ENCODE measurements at regions not wholly inside any gene's neighbourhood (a gene's known extent, or its start where the extent isn't known, plus 50 kb on each side); places are given as distances from the start of the nearest gene placed in this dataset.
"Not testable (repeated sequence)": the region's sequence is repeated elsewhere in the genome, so short reads cannot be mapped to it uniquely, and the experiment has no call there.

- no peak for DNase-seq
These were observed 2338.6 kb downstream of the LRRC4C start for GRCh38 chr11:39120890-39121289.

DNA sequence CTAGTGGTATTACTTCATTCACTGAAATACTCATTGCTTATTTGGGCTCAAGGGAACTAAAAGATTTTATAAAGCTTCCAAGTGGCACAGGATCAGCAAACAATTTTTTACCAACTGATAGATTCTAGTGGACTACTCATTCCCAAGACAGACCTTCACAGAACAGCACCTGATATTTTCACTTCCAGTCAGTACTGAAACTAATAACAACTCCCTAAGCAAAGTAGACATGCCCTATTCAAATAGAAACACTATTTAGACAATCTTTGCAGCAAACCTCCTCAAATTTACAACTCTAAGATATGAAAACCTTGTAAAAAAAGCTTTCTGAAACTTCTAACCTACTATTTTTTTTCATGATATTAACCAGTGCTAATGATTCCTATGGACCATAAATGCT lies 2345.8 kb downstream of the LRRC4C start:
- no peak for DNase-seq

DNA sequence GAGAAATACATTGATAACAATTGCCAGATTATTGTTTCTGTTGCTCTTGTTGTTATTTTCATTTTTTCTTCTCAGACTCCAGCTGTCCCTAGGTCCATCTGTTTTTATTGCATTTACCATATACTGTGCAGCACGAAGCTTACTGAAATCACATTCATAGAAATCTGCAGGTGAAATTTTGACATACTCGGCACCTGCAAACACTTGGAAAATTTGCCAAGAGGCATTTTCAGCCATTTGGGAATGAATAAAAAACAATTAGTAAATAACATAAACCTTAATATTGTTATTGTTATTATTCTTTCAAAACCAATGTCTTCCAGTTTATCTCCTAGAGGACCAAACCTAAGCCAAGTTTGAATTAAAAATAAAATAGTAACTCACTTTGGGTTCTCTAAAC lies 2357.2 kb downstream of the LRRC4C start:
- DNase-seq, result no peak

GRCh38 chr11:39078465-39078864 lies 2381.0 kb downstream of the LRRC4C start:
- no peak for DNase-seq

DNA sequence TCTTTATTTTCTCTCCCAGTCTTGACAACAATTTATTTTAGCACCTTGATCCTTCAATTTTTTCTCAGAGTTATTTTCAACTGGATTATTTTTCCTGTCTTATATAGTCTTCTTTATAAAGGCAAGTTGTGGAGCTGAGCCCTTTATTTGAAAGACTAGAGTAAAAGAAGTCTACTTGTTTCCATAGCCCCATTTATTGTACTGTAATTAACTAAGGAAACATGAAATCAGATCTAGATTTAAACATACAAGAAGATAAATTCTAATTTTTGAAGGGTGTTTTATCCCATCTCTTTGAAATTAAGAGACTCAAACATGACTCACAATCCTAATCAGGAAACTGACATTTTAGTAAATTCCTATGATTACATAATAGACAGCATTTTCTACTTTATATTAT lies 2421.8 kb downstream of the LRRC4C start:
- no peak for DNase-seq

DNA sequence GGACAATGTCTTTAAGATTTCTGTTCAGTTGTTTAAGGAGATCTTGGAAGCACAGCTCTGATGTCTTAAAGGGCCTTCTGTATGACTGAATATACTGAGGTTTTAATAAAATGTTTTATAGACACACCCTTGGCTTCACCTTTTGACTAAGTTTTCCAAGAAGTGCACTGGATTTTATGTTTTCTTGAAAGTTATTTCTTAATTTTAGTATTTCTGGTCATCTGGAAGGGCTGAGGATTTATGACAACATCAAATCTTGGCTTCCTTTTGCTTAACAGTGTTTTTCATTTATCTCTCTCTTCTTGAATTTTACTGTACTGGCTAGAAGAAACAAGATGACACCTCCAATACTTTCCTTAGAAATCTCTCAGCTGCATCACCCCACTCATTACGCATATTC lies 2423.4 kb downstream of the LRRC4C start:
- DNase-seq, result no peak

DNA sequence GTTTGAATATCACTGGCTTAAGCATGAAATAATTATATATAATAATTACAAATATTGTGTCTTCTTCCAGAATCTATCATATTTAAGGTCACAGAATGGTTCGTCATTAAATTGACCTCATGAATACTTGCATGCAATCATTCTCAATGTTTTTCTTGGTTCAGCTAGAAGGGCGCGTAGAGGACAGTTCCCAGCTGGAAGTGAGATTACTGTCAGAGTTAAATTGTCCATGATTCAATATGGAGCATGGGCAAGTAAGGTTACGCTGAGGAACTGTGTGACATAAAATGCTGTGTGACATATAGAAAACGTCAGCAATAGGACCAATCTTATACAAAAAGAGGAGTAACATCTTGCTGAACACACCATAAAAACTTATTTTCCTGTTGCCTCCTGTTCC lies 2423.5 kb upstream of the RAG2 start:
- no peak for DNase-seq

DNA sequence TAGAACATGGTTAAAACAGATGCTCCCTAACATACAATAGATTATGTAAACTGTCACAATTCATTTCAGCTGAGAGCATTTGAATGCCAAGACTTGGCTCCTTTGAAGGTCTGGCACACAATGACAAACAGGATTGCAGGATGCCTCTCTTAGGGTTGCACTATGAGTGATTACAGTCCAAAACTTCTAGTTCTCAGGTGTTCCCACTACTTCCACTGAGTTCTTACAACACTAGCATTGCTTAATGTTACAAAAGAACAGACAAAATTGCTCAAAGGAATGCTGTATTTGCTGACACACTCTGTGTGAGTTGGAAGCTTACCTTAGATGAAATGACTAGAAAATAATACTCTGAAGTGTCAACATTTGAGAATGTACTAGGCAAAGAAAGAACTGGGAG lies 2413.8 kb upstream of the RAG2 start:
- DNase-seq, result no peak

DNA sequence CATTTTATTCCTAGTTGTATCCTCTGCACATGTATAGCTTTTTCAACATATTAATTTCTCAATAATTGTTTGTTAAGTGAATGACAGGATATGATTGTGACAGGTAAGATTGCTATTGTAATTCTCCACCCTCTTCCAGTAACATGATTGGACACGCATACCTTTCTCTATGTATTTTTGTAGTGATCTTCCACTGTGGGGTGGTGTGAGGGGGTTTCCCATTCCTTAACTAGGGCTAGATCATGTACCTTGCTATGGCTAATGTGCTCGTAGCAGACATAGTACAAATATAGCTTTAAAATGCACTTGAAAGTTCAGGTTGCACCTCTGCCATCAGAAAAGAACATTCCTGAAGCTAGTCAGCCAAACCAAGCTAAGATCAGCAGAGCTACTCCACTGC lies 2392.8 kb upstream of the RAG2 start:
- no peak for DNase-seq

- DNase-seq, result no peak
These were observed 2392.1 kb upstream of the RAG2 start for GRCh38 chr11:38990139-38990538.

DNA sequence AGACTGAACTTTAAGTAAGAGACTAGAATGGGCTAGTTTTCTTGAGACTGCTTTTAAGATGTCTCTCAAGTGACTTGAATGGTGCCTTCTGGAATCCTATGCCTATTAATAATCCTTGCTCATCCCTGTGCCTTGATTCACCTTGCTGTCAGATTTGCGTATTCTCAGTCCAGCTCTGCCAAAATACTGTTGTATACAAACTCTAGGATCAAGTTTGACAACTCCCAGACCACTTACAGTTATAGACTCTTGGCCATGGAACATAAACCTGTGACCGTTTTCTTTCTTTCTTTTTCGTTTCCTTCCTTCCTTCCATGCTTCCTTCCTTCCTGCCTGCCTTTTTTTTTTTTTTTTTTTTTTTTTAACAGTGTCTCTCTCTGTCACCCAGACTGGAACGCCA lies 2390.9 kb upstream of the RAG2 start:
- no peak for DNase-seq

- no peak for DNase-seq
These were observed 2374.2 kb upstream of the RAG2 start for GRCh38 chr11:38972220-38972619.

- no peak for DNase-seq
These were observed 2373.1 kb upstream of the RAG2 start for GRCh38 chr11:38971141-38971540.

GRCh38 chr11:38968951-38969350 lies 2370.9 kb upstream of the RAG2 start:
- no peak for DNase-seq

DNA sequence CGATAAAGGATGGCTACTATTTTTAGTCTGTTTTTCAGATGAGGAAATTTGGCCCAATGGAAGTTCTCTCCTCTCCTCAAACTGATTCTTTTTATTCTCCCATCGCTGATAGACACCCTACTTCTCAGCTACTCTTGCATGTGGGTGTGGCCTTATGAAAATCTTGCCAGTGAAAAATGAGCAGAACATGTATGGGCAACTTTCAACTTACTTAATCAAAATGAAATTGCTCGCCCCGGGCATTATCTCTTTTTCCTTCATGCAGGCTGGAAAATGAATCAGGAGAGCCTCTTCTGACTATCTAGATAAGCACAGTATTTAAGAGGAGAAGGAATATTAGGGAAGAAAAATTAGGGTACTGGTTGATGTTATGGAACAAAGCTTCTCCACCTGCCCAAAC lies 2354.7 kb upstream of the RAG2 start:
- no peak for DNase-seq

- DNase-seq, result no peak
These were observed 2352.8 kb upstream of the RAG2 start for GRCh38 chr11:38950867-38951266.

- DNase-seq, result no peak
These were observed 2350.4 kb upstream of the RAG2 start for GRCh38 chr11:38948392-38948791.

DNA sequence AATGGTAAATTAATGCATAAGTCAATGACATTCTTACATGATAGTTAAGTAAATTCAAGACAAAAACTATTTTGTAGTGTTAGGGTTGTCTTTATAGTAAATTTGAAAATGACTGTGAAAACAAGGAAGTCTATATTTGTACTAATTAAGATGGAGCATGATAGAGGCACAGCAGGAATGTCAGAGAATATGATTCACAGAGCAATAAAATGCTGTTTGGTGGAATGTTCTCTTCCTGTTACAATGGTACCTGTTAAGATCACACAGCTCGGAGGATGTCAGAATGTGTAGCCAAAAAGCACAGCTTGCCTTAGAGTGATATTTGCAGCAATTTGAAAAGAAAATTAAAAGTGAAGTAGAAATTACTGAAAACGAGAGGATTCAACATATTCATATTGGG lies 2339.7 kb upstream of the RAG2 start:
- DNase-seq, result no peak

DNA sequence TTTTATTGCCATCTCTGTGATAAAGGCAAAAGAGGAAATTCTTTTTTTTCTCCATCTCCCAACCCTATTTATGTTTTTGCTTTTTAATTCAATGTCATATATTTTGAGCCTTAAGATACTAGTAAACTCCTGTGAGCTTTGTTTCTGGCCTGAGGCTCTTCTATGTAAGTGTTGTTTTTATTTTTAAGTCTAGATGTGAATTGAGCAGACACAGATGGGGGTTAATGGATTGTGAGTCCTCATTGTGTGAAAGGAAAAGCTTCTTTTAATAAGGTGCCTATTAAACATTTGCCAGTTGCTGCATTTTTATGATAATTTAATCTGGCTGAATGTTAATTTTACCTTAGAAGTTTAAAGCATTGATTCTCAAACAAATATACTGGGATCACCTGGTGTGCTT lies 2337.9 kb upstream of the RAG2 start:
- no peak for DNase-seq

- DNase-seq, result no peak
These were observed 2330.0 kb upstream of the RAG2 start for GRCh38 chr11:38927993-38928392.

- DNase-seq, result no peak
These were observed 2326.6 kb upstream of the RAG2 start for GRCh38 chr11:38924644-38925043.

DNA sequence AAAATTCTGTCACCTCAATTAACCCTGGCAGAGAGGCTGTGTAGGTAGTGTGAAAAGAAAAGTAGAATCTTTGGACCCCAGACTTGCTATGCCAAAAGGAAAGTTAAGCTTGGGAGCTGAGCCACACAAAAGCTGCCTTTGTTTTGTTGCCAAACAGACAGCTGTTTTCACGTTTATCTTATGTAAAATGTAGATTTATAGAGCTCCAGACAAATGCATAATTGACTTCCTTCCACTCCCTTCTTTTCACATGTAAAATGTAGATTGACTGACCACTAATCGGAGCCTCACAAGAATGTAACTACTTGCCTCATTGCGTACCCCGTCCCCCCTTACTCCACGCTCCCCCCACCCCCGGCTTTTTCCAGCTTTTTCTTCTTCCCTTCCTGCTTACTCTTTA lies 2302.2 kb upstream of the RAG2 start:
- peak; percentile 49 for DNase-seq

DNA sequence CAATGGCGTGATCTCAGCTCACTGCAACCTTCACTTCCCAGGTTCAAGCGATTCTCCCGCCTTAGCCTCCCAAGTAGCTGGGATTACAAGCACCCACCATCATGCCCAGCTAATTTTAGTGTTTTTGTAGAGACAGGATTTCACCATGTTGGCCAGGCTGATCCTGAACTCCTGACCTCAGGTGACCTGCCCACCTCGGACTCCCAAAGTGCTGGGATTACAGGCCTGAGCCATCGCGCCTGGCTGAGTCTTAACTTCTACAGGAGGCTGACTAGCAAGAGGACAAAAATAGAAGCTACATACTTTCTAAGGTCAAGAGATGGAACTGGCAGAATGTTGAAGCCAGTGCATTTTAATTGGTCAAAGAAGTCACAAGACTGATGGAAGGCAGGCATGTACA lies 2296.2 kb upstream of the RAG2 start:
- DNase-seq, result not testable (repeated sequence)

- DNase-seq, result no peak
These were observed 2286.3 kb upstream of the RAG2 start for GRCh38 chr11:38884145-38884865.

- DNase-seq, result no peak
These were observed 2269.3 kb upstream of the RAG2 start for GRCh38 chr11:38867338-38867737.

GRCh38 chr11:38865922-38866321 lies 2267.9 kb upstream of the RAG2 start:
- DNase-seq, result no peak
